Colonic mucosa (tissue), 4 donors: ENCODE measurements at regions not wholly inside any gene's neighbourhood (a gene's known extent, or its start where the extent isn't known, plus 50 kb on each side); places are given as distances from the start of the nearest gene placed in this dataset.

ENCODE experiments used
- DNase-seq: peaks from one replicate; pipeline ENCODE4 v3.0.0-alpha.2; 2020
- H3K27ac ChIP-seq: fragments of 200-600 bp; one replicate; pipeline ENCODE4 v1.8.0; 2021
- H3K27me3 ChIP-seq: fragments of 200-600 bp; one replicate; pipeline ENCODE4 v1.8.0; 2021
- H3K36me3 ChIP-seq: fragments of 200-600 bp; one replicate; pipeline ENCODE4 v1.8.0; 2021
- H3K4me1 ChIP-seq: fragments of 200-600 bp; one replicate; pipeline ENCODE4 v1.8.0; 2021; ENCODE audit warnings: mild to moderate bottlenecking
- H3K4me3 ChIP-seq: fragments of 200-600 bp; one replicate; pipeline ENCODE4 v1.8.0; 2021
- H3K9ac ChIP-seq, 2 donors: one replicate each; pipeline ENCODE4 v1.7.0; 2013; ENCODE audit warnings: control low read depth in 2 of 2, low read depth in 2 of 2, low read length in 2 of 2
- H3K9me3 ChIP-seq: fragments of 200-600 bp; one replicate; pipeline ENCODE4 v1.8.0; 2021
- intact Hi-C: fragments of 100-400 bp; cut with DNase I; formaldehyde crosslinking; loops from one replicate; pipeline ENCODE4 v1.14.1; 2022
- TF ChIP-seq, protein P1 (sequence below): fragments of 200-600 bp; IDR thresholded peaks from one replicate; pipeline ENCODE4 v1.8.0; 2022; ENCODE audit warnings: antibody characterized with exemption, mild to moderate bottlenecking
- donor health status: healthy.
- donor health status: DM: no; HTN: no; CAD: no.
- donor health status: DM: no; HTN: no; CAD: no.

DNA sequence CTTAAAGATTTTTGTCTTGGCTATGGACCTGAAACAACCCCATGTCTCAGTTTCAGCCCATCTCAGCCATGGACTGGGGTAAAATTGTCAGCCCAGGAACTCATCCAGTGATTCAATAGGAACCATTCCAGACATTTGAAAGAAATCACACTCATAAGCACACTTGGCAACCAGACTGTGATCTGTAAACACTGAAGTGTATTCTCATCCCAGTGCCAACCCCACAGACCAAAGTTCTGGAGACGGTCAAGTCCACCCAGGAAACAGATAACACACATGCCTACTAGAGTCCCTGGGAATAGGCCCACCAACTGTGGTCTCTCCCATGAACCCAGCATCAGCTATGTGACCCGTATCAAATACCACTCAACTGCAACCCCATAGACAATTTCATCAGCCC, 804.6 kb downstream of the TRHDE start:
- no peak overlapping the region for H3K4me3 ChIP-seq
- H3K27me3 ChIP-seq = no peaks in the 10 kb centered on the region
- TF ChIP-seq, protein P1, sequence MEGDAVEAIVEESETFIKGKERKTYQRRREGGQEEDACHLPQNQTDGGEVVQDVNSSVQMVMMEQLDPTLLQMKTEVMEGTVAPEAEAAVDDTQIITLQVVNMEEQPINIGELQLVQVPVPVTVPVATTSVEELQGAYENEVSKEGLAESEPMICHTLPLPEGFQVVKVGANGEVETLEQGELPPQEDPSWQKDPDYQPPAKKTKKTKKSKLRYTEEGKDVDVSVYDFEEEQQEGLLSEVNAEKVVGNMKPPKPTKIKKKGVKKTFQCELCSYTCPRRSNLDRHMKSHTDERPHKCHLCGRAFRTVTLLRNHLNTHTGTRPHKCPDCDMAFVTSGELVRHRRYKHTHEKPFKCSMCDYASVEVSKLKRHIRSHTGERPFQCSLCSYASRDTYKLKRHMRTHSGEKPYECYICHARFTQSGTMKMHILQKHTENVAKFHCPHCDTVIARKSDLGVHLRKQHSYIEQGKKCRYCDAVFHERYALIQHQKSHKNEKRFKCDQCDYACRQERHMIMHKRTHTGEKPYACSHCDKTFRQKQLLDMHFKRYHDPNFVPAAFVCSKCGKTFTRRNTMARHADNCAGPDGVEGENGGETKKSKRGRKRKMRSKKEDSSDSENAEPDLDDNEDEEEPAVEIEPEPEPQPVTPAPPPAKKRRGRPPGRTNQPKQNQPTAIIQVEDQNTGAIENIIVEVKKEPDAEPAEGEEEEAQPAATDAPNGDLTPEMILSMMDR = no peak
- H3K36me3 ChIP-seq = no peaks in the 10 kb centered on the region
- H3K9me3 ChIP-seq = peaks cover 4% of the 10 kb centered on the region
- intact Hi-C loops = no loop called here
- no peak overlapping the region for H3K27ac ChIP-seq
- H3K9ac ChIP-seq = no peak overlapping the region
- H3K4me1 ChIP-seq = no peaks in the 10 kb centered on the region
- no peak for DNase-seq

DNA sequence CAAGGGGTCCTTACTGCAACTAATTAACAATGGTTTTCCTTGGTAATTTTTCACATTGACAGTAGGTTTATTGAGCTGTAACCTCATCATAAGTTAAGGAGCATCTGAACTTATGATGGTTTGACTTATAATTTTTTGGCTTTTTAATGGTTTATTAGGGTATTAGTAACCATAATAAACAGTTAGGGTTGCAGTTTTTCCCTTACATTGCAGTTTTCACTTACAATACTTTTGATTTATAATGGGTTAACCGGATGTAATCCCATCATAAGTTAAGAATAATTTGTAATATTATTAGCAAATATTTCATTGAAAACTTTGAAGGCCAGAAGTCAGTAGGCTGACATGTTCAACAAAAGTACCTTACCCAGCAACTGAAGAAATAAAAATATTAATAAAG, 811.6 kb downstream of the TRHDE start:
- no peak overlapping the region for H3K9ac ChIP-seq
- no peaks in the 10 kb centered on the region for H3K36me3 ChIP-seq
- no peaks in the 10 kb centered on the region for H3K9me3 ChIP-seq
- no peaks in the 10 kb centered on the region for H3K27me3 ChIP-seq
- no peak for DNase-seq
- TF ChIP-seq, protein P1 = no peak
- H3K27ac ChIP-seq = no peak overlapping the region
- no peak overlapping the region for H3K4me3 ChIP-seq
- H3K4me1 ChIP-seq = no peaks in the 10 kb centered on the region
- intact Hi-C loops = no loop called here

DNA sequence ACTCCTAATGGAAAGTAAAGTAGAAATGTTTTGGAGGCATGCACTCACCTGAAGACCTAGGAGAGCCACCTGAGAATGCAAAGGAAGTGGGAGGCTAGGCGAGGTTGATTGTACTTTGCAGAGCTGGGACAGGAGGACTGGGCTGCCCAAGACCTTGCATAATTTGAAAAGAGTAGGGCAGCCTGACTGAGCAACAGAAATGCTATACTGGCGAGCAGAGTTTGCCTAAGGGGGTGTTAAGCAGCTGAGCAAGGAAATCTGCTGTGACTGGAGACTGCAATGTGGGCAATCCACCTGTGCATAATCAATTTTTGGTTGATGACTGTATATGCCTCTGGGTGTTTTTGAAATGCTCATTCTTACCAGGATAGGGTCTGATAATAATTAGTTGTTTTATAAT, 834.1 kb downstream of the TRHDE start:
- DNase-seq = no peak
- TF ChIP-seq, protein P1 = no peak
- no peaks in the 10 kb centered on the region for H3K27me3 ChIP-seq
- H3K9ac ChIP-seq = no peak overlapping the region
- intact Hi-C loops = no loop called here
- no peak overlapping the region for H3K4me3 ChIP-seq
- H3K9me3 ChIP-seq = no peaks in the 10 kb centered on the region
- no peaks in the 10 kb centered on the region for H3K4me1 ChIP-seq
- H3K36me3 ChIP-seq = no peaks in the 10 kb centered on the region
- H3K27ac ChIP-seq = no peak overlapping the region

DNA sequence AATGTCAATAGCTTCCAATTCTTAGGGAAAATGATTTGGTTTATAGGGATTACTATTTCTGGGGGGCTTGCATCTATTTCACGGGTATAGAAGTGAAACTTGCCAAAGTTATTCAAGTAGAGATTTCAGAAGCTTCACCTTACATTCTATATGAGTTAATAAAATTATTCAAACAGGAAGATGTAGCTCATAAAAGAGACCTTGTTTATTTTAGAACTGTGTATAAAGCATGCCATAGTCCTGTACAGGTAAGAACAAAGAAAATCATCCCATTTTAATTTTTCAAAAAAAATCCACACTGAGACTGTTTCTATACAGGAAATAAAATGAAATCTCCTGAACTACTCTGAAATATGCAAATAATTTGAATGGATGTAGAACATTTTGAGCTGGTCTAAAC, 834.7 kb downstream of the TRHDE start:
- Histone ChIP-seq H3K9ac (no peak overlapping the region), H3K36me3 (no peaks in the 10 kb centered on the region), H3K4me1 (no peaks in the 10 kb centered on the region), H3K4me3 (no peak overlapping the region), H3K27ac (no peak overlapping the region), H3K27me3 (no peaks in the 10 kb centered on the region), H3K9me3 (no peaks in the 10 kb centered on the region)
- DNase-seq = no peak
- intact Hi-C loops = no loop called here
- TF ChIP-seq, protein P1 = no peak

DNA sequence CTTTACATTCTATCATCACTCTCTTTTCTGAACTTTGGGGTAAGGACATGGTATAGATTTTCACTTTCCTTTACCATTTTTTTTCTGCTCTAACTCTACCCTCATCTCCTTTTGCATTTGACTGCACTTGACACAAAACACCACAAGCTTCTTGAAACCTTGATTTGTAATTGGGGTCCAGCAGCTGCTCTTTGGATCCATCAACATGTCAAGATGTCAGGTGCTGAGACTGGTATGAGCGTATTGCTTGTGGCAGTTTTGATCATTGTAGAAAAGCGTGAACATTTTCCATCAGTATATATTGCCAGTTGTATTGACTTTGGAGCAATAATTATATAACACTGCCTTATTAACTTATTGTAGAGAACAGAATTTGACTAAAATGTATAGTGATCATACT, 838.6 kb downstream of the TRHDE start:
- H3K4me3 ChIP-seq = no peak overlapping the region
- intact Hi-C loops = no loop called here
- TF ChIP-seq, protein P1 = no peak
- H3K9ac ChIP-seq = no peak overlapping the region
- no peak for DNase-seq
- no peaks in the 10 kb centered on the region for H3K27me3 ChIP-seq
- no peaks in the 10 kb centered on the region for H3K9me3 ChIP-seq
- no peaks in the 10 kb centered on the region for H3K4me1 ChIP-seq
- no peak overlapping the region for H3K27ac ChIP-seq
- H3K36me3 ChIP-seq = no peaks in the 10 kb centered on the region
